Caco-2 (cell line): ENCODE measurements at regions not wholly inside any gene's neighbourhood (a gene's known extent, or its start where the extent isn't known, plus 50 kb on each side); places are given as distances from the start of the nearest gene placed in this dataset.

Experiments
- BruUV-seq: library from RNA; stranded (reverse); fragments of 400-500 nt; replicated peaks from 2 replicates; lab custom pipeline; 2021; lab: Mats Ljungman, UMichigan
- CTCF ChIA-PET: fragments of 300-600 bp; sonication (Branson Sonifier 250); formaldehyde crosslinking; loops from one replicate; lab custom pipeline; 2022; ENCODE audit warnings: antibody characterized with exemption; lab: Charles Lee
- POLR2A ChIA-PET: fragments of 300-600 bp; sonication (Branson Sonifier 250); formaldehyde crosslinking; loops from one replicate; lab custom pipeline; 2022; ENCODE audit warnings: antibody characterized with exemption; lab: Charles Lee
- DNase-seq, 2 experiments: peaks; one replicate each; pipeline versions ENCODE4 v3.0.0 to v3.0.0-alpha.2; 2020 to 2022
- H3K27me3 ChIP-seq: replicated peaks from 2 replicates; pipeline ENCODE4 v1.6.0; 2011; ENCODE audit warnings: low read length; ENCODE audit not compliant: control insufficient read depth, insufficient read depth
- H3K36me3 ChIP-seq: 2 replicates; pipeline ENCODE4 v1.5.1; 2011; ENCODE audit warnings: low read length; ENCODE audit not compliant: control insufficient read depth, insufficient read depth
- H3K4me1 ChIP-seq: fragments of 250-450 bp; sonication (Bioruptor Pico); 2 replicates; pipeline ENCODE4 v1.5.1; 2020; ENCODE audit warnings: mild to moderate bottlenecking
- H3K4me3 ChIP-seq: 2 replicates; pipeline ENCODE4 v1.5.1; 2011; ENCODE audit warnings: low read depth, mild to moderate bottlenecking, control low read depth, low read length
- H3K9me3 ChIP-seq: fragments of 250-450 bp; sonication (Bioruptor Pico); 2 replicates; pipeline ENCODE4 v1.5.1; 2020; ENCODE audit warnings: mild to moderate bottlenecking, moderate library complexity
- H3K27ac Mint-ChIP-seq: one replicate; pipeline ENCODE4 v1.8.0; 2022; ENCODE audit warnings: mixed read lengths; ENCODE audit not compliant: unreplicated experiment
- H3K27me3 Mint-ChIP-seq: one replicate; pipeline ENCODE4 v1.8.0; 2022; ENCODE audit warnings: mixed read lengths; ENCODE audit not compliant: insufficient read depth, unreplicated experiment
- H3K36me3 Mint-ChIP-seq: one replicate; pipeline ENCODE4 v1.8.0; 2022; ENCODE audit warnings: mild to moderate bottlenecking, mixed read lengths; ENCODE audit not compliant: insufficient read depth, unreplicated experiment
- H3K4me1 Mint-ChIP-seq: one replicate; pipeline ENCODE4 v1.8.0; 2022; ENCODE audit warnings: low read depth, mixed read lengths; ENCODE audit not compliant: unreplicated experiment
- H3K4me3 Mint-ChIP-seq: one replicate; pipeline ENCODE4 v1.8.0; 2022; ENCODE audit warnings: mild to moderate bottlenecking, moderate library complexity, mixed read lengths; ENCODE audit not compliant: unreplicated experiment
- H3K9me3 Mint-ChIP-seq: one replicate; pipeline ENCODE4 v1.8.0; 2022; ENCODE audit warnings: mixed read lengths; ENCODE audit not compliant: unreplicated experiment
- intact Hi-C: fragments of 100-400 bp; cut with micrococcal nuclease; formaldehyde crosslinking; loops from one replicate; pipeline ENCODE4 v1.10.0; 2022; ENCODE audit not compliant: unreplicated experiment
- TF ChIP-seq, protein P1 (sequence below), 2 experiments: fragments of 200-600 bp in 1 of 2; IDR thresholded peaks; 1 replicate in 1 of 2; 2 replicates in 1 of 2; pipeline versions ENCODE4 v1.5.1 to v1.8.0; 2011 to 2022; ENCODE audit warnings: antibody characterized with exemption in 1 of 2, control low read depth in 1 of 2, inconsistent platforms in 1 of 2, low read depth in 1 of 2, low read length in 1 of 2, mild to moderate bottlenecking in 1 of 2, moderate library complexity in 1 of 2; ENCODE audit not compliant: insufficient read depth in 1 of 2, severe bottlenecking in 1 of 2, unreplicated experiment in 1 of 2

- CTCF ChIA-PET: no interaction called here
- peaks cover 2% of the 10 kb centered on the region; the same call in 1 of the 2 replicates for H3K9me3 ChIP-seq
- DNase-seq: no peak
- Mint-ChIP-seq H3K36me3 (no peaks in the 10 kb centered on the region), H3K4me3 (no peak overlapping the region), H3K27ac (no peak overlapping the region), H3K4me1 (peaks cover 12% of the 10 kb centered on the region), H3K9me3 (no peaks in the 10 kb centered on the region), H3K27me3 (no peaks in the 10 kb centered on the region)
- H3K27me3 ChIP-seq: no peaks in the 10 kb centered on the region
- H3K4me1 ChIP-seq: peaks cover 31% of the 10 kb centered on the region
- TF ChIP-seq, protein P1, sequence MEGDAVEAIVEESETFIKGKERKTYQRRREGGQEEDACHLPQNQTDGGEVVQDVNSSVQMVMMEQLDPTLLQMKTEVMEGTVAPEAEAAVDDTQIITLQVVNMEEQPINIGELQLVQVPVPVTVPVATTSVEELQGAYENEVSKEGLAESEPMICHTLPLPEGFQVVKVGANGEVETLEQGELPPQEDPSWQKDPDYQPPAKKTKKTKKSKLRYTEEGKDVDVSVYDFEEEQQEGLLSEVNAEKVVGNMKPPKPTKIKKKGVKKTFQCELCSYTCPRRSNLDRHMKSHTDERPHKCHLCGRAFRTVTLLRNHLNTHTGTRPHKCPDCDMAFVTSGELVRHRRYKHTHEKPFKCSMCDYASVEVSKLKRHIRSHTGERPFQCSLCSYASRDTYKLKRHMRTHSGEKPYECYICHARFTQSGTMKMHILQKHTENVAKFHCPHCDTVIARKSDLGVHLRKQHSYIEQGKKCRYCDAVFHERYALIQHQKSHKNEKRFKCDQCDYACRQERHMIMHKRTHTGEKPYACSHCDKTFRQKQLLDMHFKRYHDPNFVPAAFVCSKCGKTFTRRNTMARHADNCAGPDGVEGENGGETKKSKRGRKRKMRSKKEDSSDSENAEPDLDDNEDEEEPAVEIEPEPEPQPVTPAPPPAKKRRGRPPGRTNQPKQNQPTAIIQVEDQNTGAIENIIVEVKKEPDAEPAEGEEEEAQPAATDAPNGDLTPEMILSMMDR (IDR thresholded peaks at IDR 0.05; ENCODE audit: insufficient read depth in 1 of 2, low read depth in 1 of 2, low read length in 1 of 2, severe bottlenecking in 1 of 2, unreplicated experiment in 1 of 2): no peak
- H3K4me3 ChIP-seq: no peak overlapping the region
- POLR2A ChIA-PET: no interaction called here
- H3K36me3 ChIP-seq: no peaks in the 10 kb centered on the region
- intact Hi-C loops: no loop called here
- no TSS peak for BruUV-seq
These were observed 278.7 kb downstream of the RCHY1 start for GRCh38 chr4:75235359-75235951.

DNA sequence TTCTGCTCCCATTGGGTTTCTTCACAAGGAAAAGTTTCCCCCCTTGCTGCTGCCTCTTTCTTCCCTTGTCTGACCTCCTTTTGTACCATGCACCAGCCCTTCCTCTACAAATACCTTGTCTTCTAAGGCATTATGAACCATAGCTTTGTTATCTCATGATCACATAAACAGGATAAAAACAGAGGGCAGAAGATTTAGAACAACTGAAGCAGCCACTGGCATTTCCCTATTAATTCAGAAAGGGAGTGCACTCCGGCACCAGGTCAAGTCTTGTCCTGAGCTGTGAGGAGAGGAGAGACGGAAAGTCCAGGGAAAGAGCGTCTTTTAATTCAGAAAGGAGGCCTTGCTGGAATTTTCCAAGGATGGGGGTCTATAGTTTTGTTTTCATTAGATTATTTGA lies 281.7 kb downstream of the RCHY1 start:
- Histone ChIP-seq H3K27me3 (no peaks in the 10 kb centered on the region), H3K36me3 (no peaks in the 10 kb centered on the region), H3K9me3 (no peaks in the 10 kb centered on the region), H3K4me1 (peaks cover 47% of the 10 kb centered on the region), H3K4me3 (no peak overlapping the region)
- no peak overlapping the region for H3K4me3 Mint-ChIP-seq
- H3K9me3 Mint-ChIP-seq: no peaks in the 10 kb centered on the region
- intact Hi-C loops: no loop called here
- ChIA-PET CTCF (no interaction called here), POLR2A (no interaction called here)
- no peaks in the 10 kb centered on the region for H3K27me3 Mint-ChIP-seq
- peaks cover 23% of the 10 kb centered on the region for H3K4me1 Mint-ChIP-seq
- no peak overlapping the region for H3K27ac Mint-ChIP-seq
- DNase-seq: no peak
- no peaks in the 10 kb centered on the region for H3K36me3 Mint-ChIP-seq
- TF ChIP-seq, protein P1 (IDR thresholded peaks at IDR 0.05; ENCODE audit: insufficient read depth in 1 of 2, low read depth in 1 of 2, low read length in 1 of 2, severe bottlenecking in 1 of 2, unreplicated experiment in 1 of 2): no peak
- no TSS peak for BruUV-seq

- no peaks in the 10 kb centered on the region for H3K36me3 ChIP-seq
- TF ChIP-seq, protein P1 (IDR thresholded peaks at IDR 0.05; ENCODE audit: insufficient read depth in 1 of 2, low read depth in 1 of 2, low read length in 1 of 2, severe bottlenecking in 1 of 2, unreplicated experiment in 1 of 2): no peak
- Mint-ChIP-seq H3K27ac (peak overlapping the region; percentile 69), H3K4me3 (peak overlapping the region; percentile 11), H3K36me3 (no peaks in the 10 kb centered on the region), H3K27me3 (no peaks in the 10 kb centered on the region), H3K4me1 (peaks cover 12% of the 10 kb centered on the region), H3K9me3 (no peaks in the 10 kb centered on the region)
- H3K4me1 ChIP-seq: peaks cover 36% of the 10 kb centered on the region
- DNase-seq: peak in 1 of 2 experiments; percentile 5
- no peaks in the 10 kb centered on the region for H3K27me3 ChIP-seq
- H3K4me3 ChIP-seq: no peak overlapping the region
- intact Hi-C loops: no loop called here
- H3K9me3 ChIP-seq: no peaks in the 10 kb centered on the region
- BruUV-seq: no TSS peak
- POLR2A ChIA-PET: no interaction called here
- CTCF ChIA-PET: no interaction called here
These were observed 284.2 kb downstream of the RCHY1 start for GRCh38 chr4:75229806-75230570.
